GM12892 (cell line): ENCODE measurements at regions not wholly inside any gene's neighbourhood (a gene's known extent, or its start where the extent isn't known, plus 50 kb on each side); places are given as distances from the start of the nearest gene placed in this dataset.

Experiments
- POLR2A ChIP-seq: IDR thresholded peaks from 2 replicates; pipeline ENCODE4 v1.6.1; 2011; ENCODE audit warnings: low read depth, low read length, control low read depth
- POLR2AphosphoS5 ChIP-seq: IDR thresholded peaks from 2 replicates; pipeline ENCODE4 v1.6.1; 2011; ENCODE audit warnings: low read depth, low read length, control low read depth

DNA sequence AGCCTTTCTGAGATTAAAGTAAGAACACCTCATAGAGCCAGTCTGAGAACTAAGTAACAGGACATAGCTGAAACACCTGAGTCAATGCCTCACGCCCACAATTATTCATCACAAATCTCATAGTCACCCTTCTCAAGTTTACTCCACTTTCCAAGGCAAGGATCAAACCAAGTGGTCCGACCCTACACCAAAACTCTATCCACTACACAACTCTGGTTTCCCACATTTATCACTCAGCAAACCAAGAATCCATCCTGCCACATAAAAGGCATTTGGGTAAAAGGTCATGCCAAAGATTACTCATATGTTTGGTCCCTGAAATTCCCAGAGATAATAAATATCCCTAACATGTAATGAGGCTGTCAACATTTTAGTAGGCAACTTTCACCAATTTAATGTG, 144.1 kb downstream of the RPAP3 start:
- no peak for TF ChIP-seq POLR2A
- TF ChIP-seq POLR2AphosphoS5 = no peak
